Liver (tissue), 8 donors: ENCODE measurements at regions not wholly inside any gene's neighbourhood (a gene's known extent, or its start where the extent isn't known, plus 50 kb on each side); places are given as distances from the start of the nearest gene placed in this dataset.

Experiments used
- DNase-seq: peaks from one replicate; pipeline ENCODE4 v3.0.0-alpha.2; 2017; ENCODE audit warnings: low spot score
- H3K27ac ChIP-seq, 2 donors: one replicate each; pipeline ENCODE4 v1.7.0; 2013; ENCODE audit warnings: inconsistent platforms in 2 of 2, low read length in 2 of 2, control low read depth in 1 of 2, low read depth in 1 of 2, mild to moderate bottlenecking in 1 of 2
- H3K27me3 ChIP-seq, 4 donors: one replicate each; pipeline versions ENCODE4 v1.6.1 to v1.7.0; 2013; ENCODE audit warnings: low read length in 3 of 4, inconsistent platforms in 1 of 4, mild to moderate bottlenecking in 1 of 4, moderate library complexity in 1 of 4; ENCODE audit not compliant: control insufficient read depth in 4 of 4, insufficient read depth in 4 of 4
- H3K36me3 ChIP-seq, 4 donors: one replicate each; pipeline versions ENCODE4 v1.6.1 to v1.7.0; 2013; ENCODE audit warnings: low read length in 3 of 4, mild to moderate bottlenecking in 3 of 4, low read depth in 1 of 4, moderate library complexity in 1 of 4; ENCODE audit not compliant: control insufficient read depth in 4 of 4, insufficient read depth in 3 of 4
- H3K4me1 ChIP-seq, 4 donors: one replicate each; pipeline versions ENCODE4 v1.6.1 to v1.7.0; 2013; ENCODE audit warnings: low read length in 3 of 4, mild to moderate bottlenecking in 3 of 4, moderate library complexity in 1 of 4; ENCODE audit not compliant: control insufficient read depth in 4 of 4, insufficient read depth in 4 of 4
- H3K4me3 ChIP-seq, 3 donors: one replicate each; pipeline versions ENCODE4 v1.6.1 to v1.7.0; 2013; ENCODE audit warnings: low read length in 3 of 3, control low read depth in 1 of 3, low read depth in 1 of 3, mild to moderate bottlenecking in 1 of 3
- H3K9ac ChIP-seq, 2 donors: one replicate each; pipeline ENCODE4 v1.7.0; 2013; ENCODE audit warnings: low read length in 2 of 2, mild to moderate bottlenecking in 2 of 2, moderate library complexity in 2 of 2, control low read depth in 1 of 2, low read depth in 1 of 2
- H3K9me3 ChIP-seq, 4 donors: one replicate each; pipeline versions ENCODE4 v1.6.1 to v1.7.0; 2013; ENCODE audit warnings: low read length in 3 of 4; ENCODE audit not compliant: control insufficient read depth in 4 of 4
- ATF3 ChIP-seq: IDR thresholded peaks from 2 replicates; pipeline ENCODE4 v1.6.1; 2016; ENCODE audit warnings: antibody characterized with exemption
- EGR1 ChIP-seq, 2 donors: IDR thresholded peaks; 2 replicates each; pipeline ENCODE4 v1.6.1; 2016 to 2018; ENCODE audit warnings: antibody characterized with exemption in 2 of 2, low read depth in 2 of 2
- FOXA1 ChIP-seq: IDR thresholded peaks from 2 replicates; pipeline ENCODE4 v1.6.1; 2016; ENCODE audit warnings: antibody characterized with exemption
- FOXA2 ChIP-seq: IDR thresholded peaks from 2 replicates; pipeline ENCODE4 v1.6.1; 2016; ENCODE audit warnings: antibody characterized with exemption
- GABPA ChIP-seq, 2 donors: IDR thresholded peaks in 1 of 2; conservative IDR thresholded peaks in 1 of 2; 2 replicates each; pipeline ENCODE4 v1.6.1; 2016; ENCODE audit warnings: antibody characterized with exemption in 2 of 2, mild to moderate bottlenecking in 1 of 2, moderate library complexity in 1 of 2
- HNF4A ChIP-seq, 2 donors: conservative IDR thresholded peaks; 2 replicates each; pipeline ENCODE4 v1.6.1; 2016; ENCODE audit warnings: antibody characterized with exemption in 2 of 2, mild to moderate bottlenecking in 2 of 2
- HNF4G ChIP-seq: IDR thresholded peaks from 2 replicates; pipeline ENCODE4 v1.6.1; 2016; ENCODE audit warnings: antibody characterized with exemption
- JUND ChIP-seq, 2 donors: IDR thresholded peaks; 2 replicates each; pipeline ENCODE4 v1.6.1; 2016; ENCODE audit warnings: antibody characterized with exemption in 2 of 2
- NR2F2 ChIP-seq: IDR thresholded peaks from 2 replicates; pipeline ENCODE4 v1.6.1; 2016; ENCODE audit warnings: antibody characterized with exemption
- RAD21 ChIP-seq, 2 donors: IDR thresholded peaks; 2 replicates each; pipeline ENCODE4 v1.6.1; 2016; ENCODE audit warnings: antibody characterized with exemption in 2 of 2, mild to moderate bottlenecking in 2 of 2
- TAF1 ChIP-seq: conservative IDR thresholded peaks from 2 replicates; pipeline ENCODE4 v1.6.1; 2016; ENCODE audit warnings: antibody characterized with exemption, mild to moderate bottlenecking
- YY1 ChIP-seq: IDR thresholded peaks from 2 replicates; pipeline ENCODE4 v1.6.1; 2016; ENCODE audit warnings: antibody characterized with exemption, mild to moderate bottlenecking
- WGBS: extraction: QIAGEN DNeasy Blood & Tissue Kit; methylation state at CpG from one replicate; pipeline ENCODE4 v1.1.7; 2013; 5-methylcytosine and 5-hydroxymethylcytosine counted together
- TF ChIP-seq, protein P1 (sequence below): IDR thresholded peaks from 2 replicates; pipeline ENCODE4 v1.6.1; 2016; ENCODE audit warnings: antibody characterized with exemption
- TF ChIP-seq, protein P2 (sequence below): fragments of 150-350 bp; IDR thresholded peaks from 2 replicates; pipeline ENCODE4 v1.5.1; 2017; ENCODE audit warnings: improper control_type of control experiment, low read depth, low read length; ENCODE audit not compliant: missing input control
- TF ChIP-seq, protein P3 (sequence below): IDR thresholded peaks from 2 replicates; pipeline ENCODE4 v1.6.1; 2016; ENCODE audit warnings: antibody characterized with exemption
- donor health status: healthy.
- donor health status: healthy.
- donor health status: healthy.
- donor health status: healthy.
- donor health status: healthy.

DNA sequence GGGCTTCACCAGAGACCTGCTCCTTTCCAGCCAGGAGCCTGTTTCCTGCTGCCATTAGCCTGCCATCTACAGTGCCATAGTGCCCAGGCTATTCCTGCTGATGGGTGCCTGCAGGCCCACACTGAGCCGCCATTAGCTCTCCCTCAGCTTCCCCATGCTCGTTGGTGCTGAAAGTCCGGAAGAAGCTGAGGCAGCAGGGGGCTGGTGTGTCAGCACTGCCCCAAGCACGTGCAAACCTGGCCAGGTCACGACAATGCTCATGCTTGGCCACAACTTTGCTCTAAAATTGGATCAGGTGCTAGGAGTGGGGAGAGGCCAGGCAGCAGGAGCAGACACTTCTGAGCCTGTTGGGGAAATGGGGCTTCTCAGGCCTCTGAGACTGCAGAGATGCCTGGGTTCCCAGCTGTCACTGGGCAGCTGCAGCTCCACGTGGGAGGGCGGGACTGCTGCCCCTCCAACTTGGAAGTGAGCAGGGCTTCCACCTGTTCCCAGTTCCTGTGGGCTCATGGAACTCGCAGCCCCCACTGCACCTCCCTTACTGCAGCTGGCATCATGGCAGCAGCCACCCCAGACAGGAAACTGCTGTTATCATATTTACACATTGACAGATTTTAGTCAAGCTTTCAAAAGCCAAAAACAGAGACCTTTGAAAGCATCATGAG, 913.9 kb downstream of the FSTL5 start:
- Histone ChIP-seq H3K9ac (no peak overlapping the region), H3K36me3 (no peaks in the 10 kb centered on the region), H3K4me3 (no peak overlapping the region), H3K9me3 (peaks cover 0 to 2% (median 0%) of the 10 kb centered on the region in 4 donors), H3K4me1 (no peaks in the 10 kb centered on the region), H3K27ac (no peak overlapping the region), H3K27me3 (no peaks in the 10 kb centered on the region)
- no peak for TF ChIP-seq FOXA2
- TF ChIP-seq NR2F2: no peak
- WGBS: 92% methylated on average over 8 of the region's 8 CpGs
- DNase-seq: no peak

DNA sequence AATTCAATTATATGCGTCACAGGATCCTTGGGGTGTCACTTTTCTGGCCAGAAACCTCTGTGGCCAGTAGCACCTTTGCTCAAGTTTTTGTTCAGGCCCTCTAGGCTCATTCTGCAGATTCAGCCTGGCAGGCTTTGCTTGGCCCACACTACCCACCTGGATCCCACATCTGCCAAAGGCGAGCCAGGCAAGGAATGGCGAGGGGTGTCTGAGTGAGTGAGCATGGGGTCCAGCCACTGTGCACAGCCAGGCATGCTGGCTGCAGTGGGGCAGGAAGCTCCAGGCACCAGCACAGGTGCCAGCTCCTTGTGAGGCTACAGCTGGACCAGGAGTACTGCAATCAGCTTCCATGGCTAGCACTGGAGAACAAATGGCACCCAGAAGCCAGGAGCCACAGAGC, 914.9 kb downstream of the FSTL5 start:
- Histone ChIP-seq H3K27me3 (no peaks in the 10 kb centered on the region), H3K4me1 (no peaks in the 10 kb centered on the region), H3K27ac (no peak overlapping the region), H3K9me3 (no peaks in the 10 kb centered on the region), H3K9ac (no peak overlapping the region), H3K36me3 (no peaks in the 10 kb centered on the region), H3K4me3 (no peak overlapping the region)
- no peak for DNase-seq
- TF ChIP-seq, protein P1, sequence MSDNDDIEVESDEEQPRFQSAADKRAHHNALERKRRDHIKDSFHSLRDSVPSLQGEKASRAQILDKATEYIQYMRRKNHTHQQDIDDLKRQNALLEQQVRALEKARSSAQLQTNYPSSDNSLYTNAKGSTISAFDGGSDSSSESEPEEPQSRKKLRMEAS: no peak
- TF ChIP-seq HNF4G: no peak
- no peak for TF ChIP-seq HNF4A (conservative IDR thresholded peaks at IDR 0.05)
- TF ChIP-seq YY1: no peak
- 98% methylated on average over 3 of the region's 3 CpGs for WGBS

DNA sequence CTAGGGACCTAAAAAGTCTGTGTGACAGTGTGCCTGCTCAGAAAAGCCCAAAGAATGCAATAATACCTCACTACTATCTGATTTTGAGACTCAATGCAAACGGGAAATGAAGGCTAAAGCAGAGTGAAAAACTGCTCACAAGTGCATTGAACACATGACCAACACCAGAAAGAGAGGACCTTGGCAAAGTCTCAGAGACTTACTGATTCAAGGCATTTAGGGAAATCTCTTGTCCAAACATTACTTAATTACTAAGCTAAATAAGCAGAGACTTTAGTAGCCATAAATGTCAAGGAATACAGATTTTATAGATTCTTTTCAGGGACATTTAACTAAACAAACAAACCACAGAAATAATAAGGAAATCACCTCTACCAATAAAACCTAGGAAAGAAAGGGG, 916.0 kb downstream of the FSTL5 start:
- WGBS: 46% methylated on average over 1 of the region's 1 CpG
- Histone ChIP-seq H3K27ac (no peak overlapping the region), H3K9ac (no peak overlapping the region), H3K36me3 (no peaks in the 10 kb centered on the region), H3K4me3 (no peak overlapping the region), H3K27me3 (no peaks in the 10 kb centered on the region), H3K4me1 (no peaks in the 10 kb centered on the region), H3K9me3 (no peaks in the 10 kb centered on the region)
- no peak for TF ChIP-seq HNF4G
- TF ChIP-seq, protein P2, sequence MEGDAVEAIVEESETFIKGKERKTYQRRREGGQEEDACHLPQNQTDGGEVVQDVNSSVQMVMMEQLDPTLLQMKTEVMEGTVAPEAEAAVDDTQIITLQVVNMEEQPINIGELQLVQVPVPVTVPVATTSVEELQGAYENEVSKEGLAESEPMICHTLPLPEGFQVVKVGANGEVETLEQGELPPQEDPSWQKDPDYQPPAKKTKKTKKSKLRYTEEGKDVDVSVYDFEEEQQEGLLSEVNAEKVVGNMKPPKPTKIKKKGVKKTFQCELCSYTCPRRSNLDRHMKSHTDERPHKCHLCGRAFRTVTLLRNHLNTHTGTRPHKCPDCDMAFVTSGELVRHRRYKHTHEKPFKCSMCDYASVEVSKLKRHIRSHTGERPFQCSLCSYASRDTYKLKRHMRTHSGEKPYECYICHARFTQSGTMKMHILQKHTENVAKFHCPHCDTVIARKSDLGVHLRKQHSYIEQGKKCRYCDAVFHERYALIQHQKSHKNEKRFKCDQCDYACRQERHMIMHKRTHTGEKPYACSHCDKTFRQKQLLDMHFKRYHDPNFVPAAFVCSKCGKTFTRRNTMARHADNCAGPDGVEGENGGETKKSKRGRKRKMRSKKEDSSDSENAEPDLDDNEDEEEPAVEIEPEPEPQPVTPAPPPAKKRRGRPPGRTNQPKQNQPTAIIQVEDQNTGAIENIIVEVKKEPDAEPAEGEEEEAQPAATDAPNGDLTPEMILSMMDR: no peak
- TF ChIP-seq RAD21 (IDR thresholded peaks at IDR 0.05): no peak
- TF ChIP-seq GABPA (IDR thresholded peaks at IDR 0.05 in 1 of 2, conservative IDR thresholded peaks at IDR 0.05 in 1 of 2): no peak
- TF ChIP-seq JUND (IDR thresholded peaks at IDR 0.05): no peak
- no peak for DNase-seq

- Histone ChIP-seq H3K4me1 (no peaks in the 10 kb centered on the region), H3K9ac (no peak overlapping the region), H3K27me3 (no peaks in the 10 kb centered on the region), H3K36me3 (no peaks in the 10 kb centered on the region), H3K9me3 (no peaks in the 10 kb centered on the region), H3K4me3 (no peak overlapping the region), H3K27ac (no peak overlapping the region)
- WGBS: 94% methylated on average over 3 of the region's 3 CpGs
- no peak for DNase-seq
- TF ChIP-seq FOXA1 (no peak), EGR1 (IDR thresholded peaks at IDR 0.05; ENCODE audit: low read depth in 2 of 2) (no peak), ATF3 (no peak), TAF1 (no peak), HNF4G (no peak), HNF4A (conservative IDR thresholded peaks at IDR 0.05) (no peak)
- TF ChIP-seq, protein P3, sequence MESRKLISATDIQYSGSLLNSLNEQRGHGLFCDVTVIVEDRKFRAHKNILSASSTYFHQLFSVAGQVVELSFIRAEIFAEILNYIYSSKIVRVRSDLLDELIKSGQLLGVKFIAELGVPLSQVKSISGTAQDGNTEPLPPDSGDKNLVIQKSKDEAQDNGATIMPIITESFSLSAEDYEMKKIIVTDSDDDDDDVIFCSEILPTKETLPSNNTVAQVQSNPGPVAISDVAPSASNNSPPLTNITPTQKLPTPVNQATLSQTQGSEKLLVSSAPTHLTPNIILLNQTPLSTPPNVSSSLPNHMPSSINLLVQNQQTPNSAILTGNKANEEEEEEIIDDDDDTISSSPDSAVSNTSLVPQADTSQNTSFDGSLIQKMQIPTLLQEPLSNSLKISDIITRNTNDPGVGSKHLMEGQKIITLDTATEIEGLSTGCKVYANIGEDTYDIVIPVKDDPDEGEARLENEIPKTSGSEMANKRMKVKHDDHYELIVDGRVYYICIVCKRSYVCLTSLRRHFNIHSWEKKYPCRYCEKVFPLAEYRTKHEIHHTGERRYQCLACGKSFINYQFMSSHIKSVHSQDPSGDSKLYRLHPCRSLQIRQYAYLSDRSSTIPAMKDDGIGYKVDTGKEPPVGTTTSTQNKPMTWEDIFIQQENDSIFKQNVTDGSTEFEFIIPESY: no peak
- TF ChIP-seq, protein P2: no peak
Measured at GRCh38 chr4:161238033-161238432, 925.8 kb downstream of the FSTL5 start.
